ENCODE measurements at regions not wholly inside any gene's neighbourhood (a gene's known extent, or its start where the extent isn't known, plus 50 kb on each side); places are given as distances from the start of the nearest gene placed in this dataset.

- Histone ChIP-seq H3K27me3 (ENCODE audit: control insufficient read depth, extremely low read depth, insufficient read depth, low read length) (no peaks in the 10 kb centered on the region), H4K20me1 (ENCODE audit: control insufficient read depth, extremely low read depth, insufficient read depth, low read length) (no peaks in the 10 kb centered on the region), H2AFZ (ENCODE audit: control insufficient read depth, low read length) (no peak overlapping the region), H3K4me1 (ENCODE audit: control insufficient read depth, extremely low read depth, insufficient read depth, low read length) (peaks cover 22% of the 10 kb centered on the region), H3K4me3 (ENCODE audit: control insufficient read depth in 2 of 3, extremely low read depth in 1 of 3, insufficient read depth in 2 of 3, low read depth in 1 of 3, low read length in 3 of 3) (no peak overlapping the region), H3K4me2 (ENCODE audit: control insufficient read depth, extremely low read depth, insufficient read depth, low read depth, low read length) (no peak overlapping the region), H3K9me3 (ENCODE audit: control insufficient read depth, low read depth, low read length) (no peaks in the 10 kb centered on the region), H3K36me3 (ENCODE audit: control insufficient read depth in 2 of 2, extremely low read depth in 1 of 2, insufficient read depth in 2 of 2, low read length in 2 of 2) (no peaks in the 10 kb centered on the region), H3K9me1 (ENCODE audit: control insufficient read depth, extremely low read depth, insufficient read depth, low read length) (no peaks in the 10 kb centered on the region), H3K79me2 (ENCODE audit: control insufficient read depth, insufficient read depth, low read length) (no peaks in the 10 kb centered on the region), H3K27ac (ENCODE audit: control insufficient read depth, insufficient read depth, low read length) (no peak overlapping the region), H3K9ac (ENCODE audit: control insufficient read depth, extremely low read depth, insufficient read depth, low read length) (no peak overlapping the region)
- dilution Hi-C loops (cut with MboI; ENCODE audit: extremely low pct_ligation_motif_present, low sequenced_read_pairs) = no loop called here
- peak; percentile 64 for FAIRE-seq
- TF ChIP-seq, protein P1, sequence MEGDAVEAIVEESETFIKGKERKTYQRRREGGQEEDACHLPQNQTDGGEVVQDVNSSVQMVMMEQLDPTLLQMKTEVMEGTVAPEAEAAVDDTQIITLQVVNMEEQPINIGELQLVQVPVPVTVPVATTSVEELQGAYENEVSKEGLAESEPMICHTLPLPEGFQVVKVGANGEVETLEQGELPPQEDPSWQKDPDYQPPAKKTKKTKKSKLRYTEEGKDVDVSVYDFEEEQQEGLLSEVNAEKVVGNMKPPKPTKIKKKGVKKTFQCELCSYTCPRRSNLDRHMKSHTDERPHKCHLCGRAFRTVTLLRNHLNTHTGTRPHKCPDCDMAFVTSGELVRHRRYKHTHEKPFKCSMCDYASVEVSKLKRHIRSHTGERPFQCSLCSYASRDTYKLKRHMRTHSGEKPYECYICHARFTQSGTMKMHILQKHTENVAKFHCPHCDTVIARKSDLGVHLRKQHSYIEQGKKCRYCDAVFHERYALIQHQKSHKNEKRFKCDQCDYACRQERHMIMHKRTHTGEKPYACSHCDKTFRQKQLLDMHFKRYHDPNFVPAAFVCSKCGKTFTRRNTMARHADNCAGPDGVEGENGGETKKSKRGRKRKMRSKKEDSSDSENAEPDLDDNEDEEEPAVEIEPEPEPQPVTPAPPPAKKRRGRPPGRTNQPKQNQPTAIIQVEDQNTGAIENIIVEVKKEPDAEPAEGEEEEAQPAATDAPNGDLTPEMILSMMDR (optimal IDR thresholded peaks at IDR 0.05 in 1 of 3, IDR thresholded peaks at IDR 0.05 in 1 of 3, conservative IDR thresholded peaks at IDR 0.05 in 1 of 3; ENCODE audit: extremely low read depth in 1 of 3, insufficient read depth in 2 of 3, low read length in 3 of 3) = no peak
- DNase-seq (ENCODE audit: low read depth, low spot score) = no peak
Observed at GRCh38 chr3:181569356-181569940, 142.3 kb upstream of the SOX2 start.

GRCh38 chr3:181568693-181569092 is 143.0 kb upstream of the SOX2 start:
- Histone ChIP-seq H4K20me1 (ENCODE audit: control insufficient read depth, extremely low read depth, insufficient read depth, low read length) (no peaks in the 10 kb centered on the region), H3K79me2 (ENCODE audit: control insufficient read depth, insufficient read depth, low read length) (no peaks in the 10 kb centered on the region), H3K27ac (ENCODE audit: control insufficient read depth, insufficient read depth, low read length) (peak overlapping the region; percentile 66), H3K9me1 (ENCODE audit: control insufficient read depth, extremely low read depth, insufficient read depth, low read length) (no peaks in the 10 kb centered on the region), H3K4me2 (ENCODE audit: control insufficient read depth, extremely low read depth, insufficient read depth, low read depth, low read length) (peak overlapping the region; percentile 71), H3K9me3 (ENCODE audit: control insufficient read depth, low read depth, low read length) (no peaks in the 10 kb centered on the region), H3K9ac (ENCODE audit: control insufficient read depth, extremely low read depth, insufficient read depth, low read length) (no peak overlapping the region), H3K27me3 (ENCODE audit: control insufficient read depth, extremely low read depth, insufficient read depth, low read length) (no peaks in the 10 kb centered on the region), H3K4me1 (ENCODE audit: control insufficient read depth, extremely low read depth, insufficient read depth, low read length) (peaks cover 22% of the 10 kb centered on the region), H2AFZ (ENCODE audit: control insufficient read depth, low read length) (no peak overlapping the region), H3K4me3 (ENCODE audit: control insufficient read depth in 2 of 3, extremely low read depth in 1 of 3, insufficient read depth in 2 of 3, low read depth in 1 of 3, low read length in 3 of 3) (no peak overlapping the region), H3K36me3 (ENCODE audit: control insufficient read depth in 2 of 2, extremely low read depth in 1 of 2, insufficient read depth in 2 of 2, low read length in 2 of 2) (no peaks in the 10 kb centered on the region)
- DNase-seq (ENCODE audit: low read depth, low spot score) (no peak), FAIRE-seq (no peak)
- TF ChIP-seq EZH2 (IDR thresholded peaks at IDR 0.05; ENCODE audit: low read length) = no peak
- TF ChIP-seq, protein P1 (optimal IDR thresholded peaks at IDR 0.05 in 1 of 3, IDR thresholded peaks at IDR 0.05 in 1 of 3, conservative IDR thresholded peaks at IDR 0.05 in 1 of 3; ENCODE audit: extremely low read depth in 1 of 3, insufficient read depth in 2 of 3, low read length in 3 of 3) = no peak
- dilution Hi-C loops (cut with MboI; ENCODE audit: extremely low pct_ligation_motif_present, low sequenced_read_pairs) = no loop called here
